HCT116 (cell line): ENCODE measurements at regions not wholly inside any gene's neighbourhood (a gene's known extent, or its start where the extent isn't known, plus 50 kb on each side); places are given as distances from the start of the nearest gene placed in this dataset.

Experiments used
- ATAC-seq: fragments of 200-7000 bp; cut with Tn5 transposase; 2 replicates; pipeline ENCODE4 v1.9.1; 2020; ENCODE audit warnings: mild to moderate bottlenecking, moderate library complexity
- BruUV-seq: library from RNA; stranded (reverse); fragments of 400-500 nt; replicated peaks from 2 replicates; lab custom pipeline; 2021; lab: Mats Ljungman, UMichigan
- CTCF ChIA-PET: fragments of 300-600 bp; sonication (Branson Sonifier 250); formaldehyde crosslinking; loops from one replicate; lab custom pipeline; 2021; ENCODE audit warnings: antibody characterized with exemption; lab: Charles Lee
- POLR2A ChIA-PET: fragments of 300-600, 350-600 bp; sonication (Branson Sonifier 250); formaldehyde crosslinking; loops from one replicate; lab custom pipeline; 2021; ENCODE audit warnings: antibody characterized with exemption; lab: Charles Lee
- RAD21 ChIA-PET, 2 experiments: fragments of 300-600 bp; sonication (Branson Sonifier 250); formaldehyde crosslinking; loops; one replicate each; lab custom pipeline; 2023; ENCODE audit warnings: low total read pairs in 2 of 2; ENCODE audit not compliant: uncharacterized antibody in 2 of 2, unreplicated experiment in 2 of 2, low non-redundant PET in 1 of 2; lab: Charles Lee
- DNase-seq: peaks from one replicate; pipeline ENCODE4 v3.0.0-alpha.2; 2010; ENCODE audit warnings: low read depth, low spot score
- H2AFZ ChIP-seq: fragments of 200-600 bp; shearing (Covaris generic), sonication (generic); 2 replicates; pipeline ENCODE4 v1.6.1; 2017; ENCODE audit warnings: low read depth, mixed run types, mixed read lengths, antibody characterized with exemption, low read length; ENCODE audit not compliant: poor library complexity, severe bottlenecking
- H3K27ac ChIP-seq: 2 replicates; pipeline ENCODE4 v1.5.1; 2012; ENCODE audit warnings: low read depth, low read length
- H3K27me3 ChIP-seq: fragments of 200-600 bp; sonication (generic); 2 replicates; pipeline ENCODE4 v1.6.1; 2016; ENCODE audit warnings: mixed run types, low read length, mixed read lengths; ENCODE audit not compliant: insufficient read depth
- H3K36me3 ChIP-seq, 2 experiments: fragments of 200-500 bp in 1 of 2; fragments of 200-600 bp in 1 of 2; sonication (Bioruptor generic) in 1 of 2; sonication (generic) in 1 of 2; 2 replicates each; pipeline versions ENCODE4 v1.5.1 to v1.6.1; 2014 to 2016; ENCODE audit warnings: low read length in 2 of 2, inconsistent platforms in 1 of 2, mixed read lengths in 1 of 2, mixed run types in 1 of 2; ENCODE audit not compliant: insufficient read depth in 2 of 2, control insufficient read depth in 1 of 2
- H3K4me1 ChIP-seq, 2 experiments: fragments of 200-600 bp in 1 of 2; sonication (generic) in 1 of 2; 2 replicates each; pipeline versions ENCODE4 v1.5.1 to v1.6.1; 2012 to 2017; ENCODE audit warnings: low read length in 2 of 2, inconsistent platforms in 1 of 2, mild to moderate bottlenecking in 1 of 2, mixed read lengths in 1 of 2, mixed run types in 1 of 2, moderate library complexity in 1 of 2; ENCODE audit not compliant: insufficient read depth in 2 of 2, control insufficient read depth in 1 of 2
- H3K4me2 ChIP-seq: fragments of 200-600 bp; sonication (generic); 2 replicates; pipeline ENCODE4 v1.6.1; 2017; ENCODE audit warnings: mixed run types, low read length, mixed read lengths
- H3K4me3 ChIP-seq, 2 experiments: fragments of 200-600 bp in 1 of 2; sonication (generic) in 1 of 2; replicated peaks in 1 of 2; 2 replicates each; pipeline ENCODE4 v1.5.1; 2011 to 2016; ENCODE audit warnings: low read length in 2 of 2, control low read depth in 1 of 2, low read depth in 1 of 2, mild to moderate bottlenecking in 1 of 2, mixed read lengths in 1 of 2, mixed run types in 1 of 2
- H3K79me2 ChIP-seq: fragments of 200-600 bp; sonication (generic); 2 replicates; pipeline ENCODE4 v1.6.1; 2017; ENCODE audit warnings: mild to moderate bottlenecking, mixed run types, low read length, moderate library complexity, mixed read lengths; ENCODE audit not compliant: insufficient read depth
- H3K9ac ChIP-seq: fragments of 200-600 bp; sonication (generic); 2 replicates; pipeline ENCODE4 v1.6.1; 2016; ENCODE audit warnings: low read length, mixed read lengths
- H3K9me2 ChIP-seq: fragments of 200-600 bp; sonication (generic), shearing (Covaris generic); 2 replicates; pipeline ENCODE4 v1.6.1; 2017; ENCODE audit warnings: mixed run types, mild to moderate bottlenecking, moderate library complexity; ENCODE audit not compliant: insufficient read depth
- H3K9me3 ChIP-seq, 2 experiments: fragments of 200-500 bp in 1 of 2; fragments of 200-600 bp in 1 of 2; sonication (Bioruptor generic) in 1 of 2; sonication (generic) in 1 of 2; 2 replicates each; pipeline ENCODE4 v1.6.1; 2014 to 2017; ENCODE audit warnings: low read length in 2 of 2, mixed read lengths in 2 of 2, inconsistent platforms in 1 of 2, low read depth in 1 of 2, mild to moderate bottlenecking in 1 of 2, mixed run types in 1 of 2, moderate library complexity in 1 of 2; ENCODE audit not compliant: control insufficient read depth in 1 of 2, insufficient read depth in 1 of 2
- H4K20me1 ChIP-seq: fragments of 200-600 bp; sonication (generic), shearing (Covaris generic); 2 replicates; pipeline ENCODE4 v1.6.1; 2017; ENCODE audit warnings: mixed run types, mild to moderate bottlenecking, moderate library complexity; ENCODE audit not compliant: insufficient read depth
- ATF3 ChIP-seq: IDR thresholded peaks from 2 replicates; pipeline ENCODE4 v1.6.1; 2012
- ELF1 ChIP-seq: IDR thresholded peaks from 2 replicates; pipeline ENCODE4 v1.6.1; 2012; ENCODE audit warnings: low read depth, borderline replicate concordance
- EZH2phosphoT487 ChIP-seq: fragments of 200-600 bp; IDR thresholded peaks from 2 replicates; pipeline ENCODE4 v1.6.1; 2018; ENCODE audit warnings: antibody characterized with exemption, borderline replicate concordance
- JUND ChIP-seq: IDR thresholded peaks from 2 replicates; pipeline ENCODE4 v1.6.1; 2012
- MAX ChIP-seq: IDR thresholded peaks from 2 replicates; pipeline ENCODE4 v1.6.1; 2012
- REST ChIP-seq: IDR thresholded peaks from 2 replicates; pipeline ENCODE4 v1.6.1; 2012; ENCODE audit warnings: low read depth
- SIN3A ChIP-seq: IDR thresholded peaks from 2 replicates; pipeline ENCODE4 v1.6.1; 2012; ENCODE audit warnings: low read depth
- SP1 ChIP-seq: IDR thresholded peaks from 2 replicates; pipeline ENCODE4 v1.6.1; 2012; ENCODE audit warnings: low read depth
- SRF ChIP-seq: IDR thresholded peaks from 2 replicates; pipeline ENCODE4 v1.6.1; 2012; ENCODE audit warnings: low read depth
- TCF7L2 ChIP-seq: IDR thresholded peaks from 2 replicates; pipeline ENCODE4 v1.7.0; 2011; ENCODE audit warnings: borderline replicate concordance, inconsistent platforms; ENCODE audit not compliant: insufficient read depth, insufficient read length; ENCODE audit errors: extremely low read depth
- ZNF274 ChIP-seq: fragments of 200-500 bp; sonication (Bioruptor generic); IDR thresholded peaks from 2 replicates; pipeline ENCODE4 v1.6.1; 2014; ENCODE audit warnings: mild to moderate bottlenecking, low read depth, low read length, inconsistent platforms
- intact Hi-C: fragments of 100-400 bp; cut with micrococcal nuclease; formaldehyde crosslinking; loops from 2 replicates; pipeline ENCODE4 v1.10.0; 2022

GRCh38 chr14:44783901-44784300 lies 177.8 kb downstream of the KLHL28 start:
- H3K4me3 ChIP-seq = no peak overlapping the region
- TF ChIP-seq ZNF274 (no peak), SRF (no peak), ELF1 (no peak), MAX (no peak), TCF7L2 (no peak), SIN3A (no peak), REST (no peak), EZH2phosphoT487 (no peak), ATF3 (no peak), SP1 (no peak), JUND (no peak)

More at GRCh38 chr14:44783901-44784300, 177.8 kb downstream of the KLHL28 start:
- Histone ChIP-seq H3K9ac (no peak overlapping the region), H3K79me2 (no peaks in the 10 kb centered on the region), H3K4me2 (no peak overlapping the region), H3K4me1 (peaks cover 0 to 7% of the 10 kb centered on the region in 2 experiments; a peak in 1 of 4 replicates), H3K9me2 (no peaks in the 10 kb centered on the region), H3K36me3 (no peaks in the 10 kb centered on the region), H2AFZ (no peak overlapping the region), H4K20me1 (no peaks in the 10 kb centered on the region), H3K27me3 (no peaks in the 10 kb centered on the region), H3K27ac (no peak overlapping the region), H3K9me3 (no peaks in the 10 kb centered on the region)
- ChIA-PET RAD21 (no interaction called here), CTCF (no interaction called here), POLR2A (no interaction called here)
- no peak for ATAC-seq
- no peak for DNase-seq
- intact Hi-C loops = no loop called here
- no TSS peak for BruUV-seq
